Stomach (tissue), 8 donors: ENCODE measurements at regions not wholly inside any gene's neighbourhood (a gene's known extent, or its start where the extent isn't known, plus 50 kb on each side); places are given as distances from the start of the nearest gene placed in this dataset.

ENCODE experiments used
- DNase-seq, 2 donors: peaks; one replicate each; pipeline versions ENCODE4 v3.0.0 to v3.0.0-alpha.2; 2013 to 2019
- H3K27ac ChIP-seq, 5 donors: fragments of 200-600 bp in 4 of 5; sonication (generic) in 4 of 5; one replicate each; pipeline ENCODE4 v1.5.1; 2013 to 2019; ENCODE audit warnings: mild to moderate bottlenecking in 1 of 5, moderate library complexity in 1 of 5
- H3K27me3 ChIP-seq, 3 donors: fragments of 200-600 bp; sonication (generic); one replicate each; pipeline ENCODE4 v1.5.1; 2017 to 2019; ENCODE audit warnings: mixed run types in 1 of 3
- H3K36me3 ChIP-seq, 4 donors: fragments of 200-600 bp; sonication (generic); 1 replicate in 3 of 4; 2 replicates in 1 of 4; pipeline ENCODE4 v1.5.1; 2016 to 2019
- H3K4me1 ChIP-seq, 4 donors: fragments of 200-600 bp; sonication (generic); one replicate each; pipeline ENCODE4 v1.5.1; 2016 to 2019
- H3K4me3 ChIP-seq, 4 donors: fragments of 200-600 bp; sonication (generic) in 3 of 4; one replicate each; pipeline ENCODE4 v1.5.1; 2016 to 2019; ENCODE audit warnings: mild to moderate bottlenecking in 1 of 4
- H3K9me3 ChIP-seq, 4 donors: fragments of 200-600 bp; sonication (generic); one replicate each; pipeline ENCODE4 v1.5.1; 2016 to 2019
- CTCF ChIP-seq, 7 experiments: fragments of 450-650 bp in 4 of 7; fragments of 200-600 bp in 3 of 7; sonication (generic) in 3 of 7; IDR thresholded peaks; one replicate each; pipeline ENCODE4 v1.5.1; 2016 to 2019; ENCODE audit warnings: antibody characterized with exemption in 7 of 7, control low read depth in 2 of 7, mild to moderate bottlenecking in 1 of 7
- EP300 ChIP-seq: sonication (generic); formaldehyde crosslinking; IDR thresholded peaks from one replicate; pipeline ENCODE4 v1.6.1; 2017; ENCODE audit warnings: antibody characterized with exemption
- POLR2A ChIP-seq, 4 donors: fragments of 450-650 bp; IDR thresholded peaks; one replicate each; pipeline ENCODE4 v1.6.1; 2016; ENCODE audit warnings: antibody characterized with exemption in 4 of 4, control low read depth in 2 of 4, mild to moderate bottlenecking in 1 of 4, moderate library complexity in 1 of 4
- POLR2AphosphoS5 ChIP-seq, 3 donors: sonication (generic); formaldehyde crosslinking; IDR thresholded peaks; one replicate each; pipeline ENCODE4 v1.6.1; 2016; ENCODE audit warnings: antibody characterized with exemption in 3 of 3
- WGBS, 5 donors: extraction: QIAGEN DNeasy Blood & Tissue Kit in 3 of 5; methylation state at CpG; one replicate each; pipeline versions ENCODE4 v1.1.5 to v1.1.7; 2013 to 2018; 5-methylcytosine and 5-hydroxymethylcytosine counted together
- intact Hi-C: fragments of 100-400 bp; cut with DNase I; formaldehyde crosslinking; loops from one replicate; pipeline ENCODE4 v1.15.1; 2023; ENCODE audit warnings: low total_unique reads
- donor health status: healthy with polysubstance abuse.
- donor health status: Bipolar disorder and iron deficiency.
- donor health status: healthy.

- no peak overlapping the region for H3K27ac ChIP-seq
- WGBS, 5 donors, result 45 to 54% (median 51%) methylated on average over 2 of the region's 2 CpGs
- no peaks in the 10 kb centered on the region for H3K36me3 ChIP-seq
- no peak for TF ChIP-seq POLR2AphosphoS5 (IDR thresholded peaks at IDR 0.05)
- no peak for TF ChIP-seq CTCF (IDR thresholded peaks at IDR 0.05)
- no peak for TF ChIP-seq POLR2A (IDR thresholded peaks at IDR 0.05)
- no peak for TF ChIP-seq EP300
- H3K4me3 ChIP-seq, result no peak overlapping the region
- H3K9me3 ChIP-seq, result no peaks in the 10 kb centered on the region
- no peak for DNase-seq
- H3K27me3 ChIP-seq, result no peaks in the 10 kb centered on the region
- intact Hi-C loops, result no loop called here
- peaks cover 0 to 6% (median 0%) of the 10 kb centered on the region in 4 donors for H3K4me1 ChIP-seq
Observed at GRCh38 chr12:94788298-94788697, 137.9 kb upstream of the TMCC3 start.

GRCh38 chr12:94786906-94787305, 136.5 kb upstream of the TMCC3 start:
- no peaks in the 10 kb centered on the region for H3K27me3 ChIP-seq
- H3K4me1 ChIP-seq, result peaks cover 0 to 6% (median 0%) of the 10 kb centered on the region in 4 donors
- intact Hi-C loops, result no loop called here
- no peak overlapping the region for H3K27ac ChIP-seq
- no peak overlapping the region for H3K4me3 ChIP-seq
- WGBS, 5 donors, result 66 to 84% (median 70%) methylated on average over 6 of the region's 6 CpGs
- peaks cover 0 to 3% (median 0%) of the 10 kb centered on the region in 4 donors for H3K9me3 ChIP-seq
- DNase-seq, result no peak
- TF ChIP-seq CTCF (IDR thresholded peaks at IDR 0.05), result no peak
- TF ChIP-seq POLR2AphosphoS5 (IDR thresholded peaks at IDR 0.05), result no peak
- no peak for TF ChIP-seq POLR2A (IDR thresholded peaks at IDR 0.05)
- TF ChIP-seq EP300, result no peak
- H3K36me3 ChIP-seq, result no peaks in the 10 kb centered on the region

- Histone ChIP-seq H3K27ac (no peak overlapping the region), H3K36me3 (no peaks in the 10 kb centered on the region), H3K27me3 (no peaks in the 10 kb centered on the region), H3K4me3 (no peak overlapping the region), H3K9me3 (peaks cover 0 to 4% (median 0%) of the 10 kb centered on the region in 4 donors), H3K4me1 (peaks cover 0 to 6% (median 0%) of the 10 kb centered on the region in 4 donors)
- WGBS, 5 donors, result 25 to 44% (median 39%) methylated on average over 1 of the region's 1 CpG
- DNase-seq, result no peak
- no peak for TF ChIP-seq EP300
- TF ChIP-seq POLR2A (IDR thresholded peaks at IDR 0.05), result no peak
- no peak for TF ChIP-seq CTCF (IDR thresholded peaks at IDR 0.05)
- TF ChIP-seq POLR2AphosphoS5 (IDR thresholded peaks at IDR 0.05), result no peak
- intact Hi-C loops, result no loop called here
Observed at GRCh38 chr12:94783862-94784261, 133.5 kb upstream of the TMCC3 start.

GRCh38 chr12:94783343-94783742, 133.0 kb upstream of the TMCC3 start:
- 19 to 39% (median 31%) methylated on average over 3 of the region's 3 CpGs for WGBS, 5 donors
- H3K36me3 ChIP-seq, result no peaks in the 10 kb centered on the region
- H3K9me3 ChIP-seq, result peaks cover 0 to 4% (median 0%) of the 10 kb centered on the region in 4 donors
- no peak overlapping the region for H3K27ac ChIP-seq
- intact Hi-C loops, result no loop called here
- no peaks in the 10 kb centered on the region for H3K27me3 ChIP-seq
- DNase-seq, result no peak
- peaks cover 0 to 6% (median 0%) of the 10 kb centered on the region in 4 donors for H3K4me1 ChIP-seq
- H3K4me3 ChIP-seq, result no peak overlapping the region
- TF ChIP-seq CTCF (IDR thresholded peaks at IDR 0.05) (no peak), POLR2A (IDR thresholded peaks at IDR 0.05) (no peak), EP300 (no peak), POLR2AphosphoS5 (IDR thresholded peaks at IDR 0.05) (no peak)
